Trophoblast cell (in vitro differentiated cells and primary cell): ENCODE measurements at regions not wholly inside any gene's neighbourhood (a gene's known extent, or its start where the extent isn't known, plus 50 kb on each side); places are given as distances from the start of the nearest gene placed in this dataset.

Source experiments
- DNase-seq, 2 donors: peaks; one replicate each; pipeline ENCODE4 v3.0.0-alpha.2; 2016
- H2AFZ ChIP-seq: 2 replicates; pipeline ENCODE4 v1.6.1; 2013; ENCODE audit warnings: low read length, moderate library complexity, mild to moderate bottlenecking; ENCODE audit not compliant: insufficient read depth, poor library complexity
- H2AK5ac ChIP-seq: 2 replicates; pipeline ENCODE4 v1.6.1; 2013; ENCODE audit warnings: mild to moderate bottlenecking, low read length
- H2BK120ac ChIP-seq: 2 replicates; pipeline ENCODE4 v1.6.1; 2013; ENCODE audit warnings: low read length, mild to moderate bottlenecking, moderate library complexity; ENCODE audit not compliant: insufficient read depth, poor library complexity
- H2BK12ac ChIP-seq: 2 replicates; pipeline ENCODE4 v1.6.1; 2013; ENCODE audit warnings: mild to moderate bottlenecking, low read length, moderate library complexity
- H2BK5ac ChIP-seq: 2 replicates; pipeline ENCODE4 v1.6.1; 2013; ENCODE audit warnings: low read length, low read depth, moderate library complexity, mild to moderate bottlenecking; ENCODE audit not compliant: poor library complexity
- H3K14ac ChIP-seq: 2 replicates; pipeline ENCODE4 v1.6.1; 2013; ENCODE audit warnings: mild to moderate bottlenecking, low read length
- H3K18ac ChIP-seq: 2 replicates; pipeline ENCODE4 v1.6.1; 2013; ENCODE audit warnings: mild to moderate bottlenecking, low read length
- H3K23ac ChIP-seq: 2 replicates; pipeline ENCODE4 v1.6.1; 2013; ENCODE audit warnings: low read length
- H3K27ac ChIP-seq: 2 replicates; pipeline ENCODE4 v1.5.1; 2013; ENCODE audit warnings: low read depth, mild to moderate bottlenecking, inconsistent platforms, low read length, moderate library complexity
- H3K27me3 ChIP-seq: 2 replicates; pipeline ENCODE4 v1.6.1; 2013; ENCODE audit warnings: inconsistent platforms, mild to moderate bottlenecking, low read length, moderate library complexity; ENCODE audit not compliant: insufficient read depth
- H3K36me3 ChIP-seq, 2 experiments: 1 replicate in 1 of 2; 2 replicates in 1 of 2; pipeline ENCODE4 v1.6.1; 2013; ENCODE audit warnings: low read length in 2 of 2, mild to moderate bottlenecking in 2 of 2, moderate library complexity in 1 of 2; ENCODE audit not compliant: insufficient read depth in 2 of 2, control insufficient read depth in 1 of 2
- H3K4ac ChIP-seq: 2 replicates; pipeline ENCODE4 v1.6.1; 2013; ENCODE audit warnings: low read depth, mild to moderate bottlenecking, low read length, moderate library complexity
- H3K4me1 ChIP-seq, 2 experiments: 1 replicate in 1 of 2; 2 replicates in 1 of 2; pipeline ENCODE4 v1.6.1; 2013; ENCODE audit warnings: low read length in 2 of 2, mild to moderate bottlenecking in 2 of 2, moderate library complexity in 1 of 2; ENCODE audit not compliant: insufficient read depth in 2 of 2, control insufficient read depth in 1 of 2
- H3K4me2 ChIP-seq: 2 replicates; pipeline ENCODE4 v1.6.1; 2013; ENCODE audit warnings: inconsistent platforms, mild to moderate bottlenecking, low read length, moderate library complexity
- H3K4me3 ChIP-seq: 2 replicates; pipeline ENCODE4 v1.5.1; 2013; ENCODE audit warnings: mild to moderate bottlenecking, low read depth, low read length, inconsistent platforms
- H3K79me1 ChIP-seq: one replicate; pipeline ENCODE4 v1.6.1; 2013; ENCODE audit warnings: low read length
- H3K79me2 ChIP-seq: 2 replicates; pipeline ENCODE4 v1.6.1; 2013; ENCODE audit warnings: low read length, mild to moderate bottlenecking; ENCODE audit not compliant: control insufficient read depth, insufficient read depth, poor library complexity
- H3K9ac ChIP-seq: 2 replicates; pipeline ENCODE4 v1.6.1; 2013; ENCODE audit warnings: mild to moderate bottlenecking, low read length
- H3K9me3 ChIP-seq: 2 replicates; pipeline ENCODE4 v1.6.1; 2013; ENCODE audit warnings: low read depth, mild to moderate bottlenecking, control low read depth, inconsistent platforms, low read length; ENCODE audit not compliant: insufficient read depth
- H4K12ac ChIP-seq: 2 replicates; pipeline ENCODE4 v1.6.1; 2013; ENCODE audit warnings: low read depth, mild to moderate bottlenecking, low read length, moderate library complexity
- H4K8ac ChIP-seq: 2 replicates; pipeline ENCODE4 v1.6.1; 2013; ENCODE audit warnings: low read depth, mild to moderate bottlenecking, low read length, moderate library complexity
- H4K91ac ChIP-seq: one replicate; pipeline ENCODE4 v1.6.1; 2013; ENCODE audit warnings: low read depth, mild to moderate bottlenecking, low read length, moderate library complexity
- WGBS: extraction: QIAGEN DNeasy Blood & Tissue Kit; methylation state at CpG from one replicate; pipeline ENCODE4 v1.1.7; 2013; ENCODE audit warnings: missing lambda C conversion rate; ENCODE audit not compliant: insufficient read length, insufficient coverage; ENCODE audit errors: extremely low coverage; 5-methylcytosine and 5-hydroxymethylcytosine counted together

DNA sequence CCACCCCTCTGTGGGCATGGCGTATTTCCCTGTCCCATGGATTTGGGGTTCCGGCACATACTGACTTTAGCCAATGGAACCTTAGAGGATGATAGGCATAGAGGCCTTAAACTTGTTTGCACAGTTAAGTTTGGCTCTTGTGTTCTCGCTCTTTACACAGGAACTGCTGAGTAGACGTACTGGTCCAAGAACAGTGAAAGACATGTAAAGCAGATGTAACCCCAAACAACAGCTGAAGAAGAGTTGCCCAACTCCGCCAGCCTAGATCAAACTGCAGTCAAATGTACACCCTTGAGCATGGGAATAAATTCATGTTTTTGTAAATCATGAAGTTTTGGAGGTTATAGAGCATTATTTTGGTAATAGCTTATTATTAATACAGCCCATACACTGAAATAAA, 260.0 kb upstream of the NREP start:
- Histone ChIP-seq H3K36me3 (no peaks in the 10 kb centered on the region), H3K79me1 (no peaks in the 10 kb centered on the region), H2BK120ac (no peak overlapping the region), H3K9me3 (no peaks in the 10 kb centered on the region), H2AFZ (no peak overlapping the region), H3K27me3 (no peaks in the 10 kb centered on the region), H3K14ac (no peak overlapping the region), H4K8ac (no peak overlapping the region), H3K9ac (no peak overlapping the region), H4K12ac (no peak overlapping the region), H2BK12ac (no peak overlapping the region), H3K79me2 (no peaks in the 10 kb centered on the region), H3K4ac (no peak overlapping the region), H4K91ac (no peak overlapping the region), H3K4me2 (no peak overlapping the region), H2BK5ac (no peak overlapping the region), H3K18ac (no peak overlapping the region), H3K4me3 (no peak overlapping the region), H3K27ac (no peak overlapping the region), H2AK5ac (no peak overlapping the region), H3K4me1 (no peaks in the 10 kb centered on the region), H3K23ac (no peak overlapping the region)
- no CpG with 5 or more reads among the region's 5 CpGs for WGBS
- no peak for DNase-seq

DNA sequence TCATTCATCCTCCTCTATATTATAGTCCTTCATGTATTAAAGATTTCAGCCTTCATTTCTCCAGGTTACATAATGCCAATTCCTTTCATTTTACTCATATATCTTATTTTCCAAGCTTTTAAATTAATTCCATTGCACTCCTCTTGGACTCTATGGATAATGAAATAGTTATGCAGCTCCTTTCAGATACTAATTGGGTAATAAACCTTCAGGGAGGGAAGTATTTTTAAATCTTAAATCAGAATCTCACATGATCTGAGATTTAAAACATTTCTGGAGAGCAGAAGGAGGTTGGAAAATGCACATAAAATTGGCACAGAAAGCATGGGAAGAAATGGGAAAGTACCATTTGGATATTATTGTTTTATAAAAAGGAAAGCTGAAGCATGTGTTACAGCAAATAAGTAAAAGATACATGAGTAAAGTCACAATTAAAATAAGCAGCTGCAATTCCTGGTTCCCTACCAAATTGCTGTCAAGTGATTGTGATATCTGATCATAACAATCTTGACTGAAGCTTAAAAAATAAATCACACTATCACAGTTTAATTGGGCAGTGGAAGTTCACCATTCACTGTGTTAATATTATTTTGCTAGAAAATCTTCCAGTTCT, 257.9 kb upstream of the NREP start:
- Histone ChIP-seq H3K9me3 (no peaks in the 10 kb centered on the region), H3K79me2 (no peaks in the 10 kb centered on the region), H4K12ac (no peak overlapping the region), H3K23ac (no peak overlapping the region), H3K4me2 (no peak overlapping the region), H3K27ac (no peak overlapping the region), H3K14ac (no peak overlapping the region), H2AK5ac (no peak overlapping the region), H4K91ac (no peak overlapping the region), H2BK5ac (no peak overlapping the region), H3K79me1 (no peaks in the 10 kb centered on the region), H3K36me3 (no peaks in the 10 kb centered on the region), H3K27me3 (no peaks in the 10 kb centered on the region), H2AFZ (no peak overlapping the region), H3K4me1 (no peaks in the 10 kb centered on the region), H2BK12ac (no peak overlapping the region), H2BK120ac (no peak overlapping the region), H3K4ac (no peak overlapping the region), H3K4me3 (no peak overlapping the region), H3K9ac (no peak overlapping the region), H4K8ac (no peak overlapping the region), H3K18ac (no peak overlapping the region)
- DNase-seq: no peak

DNA sequence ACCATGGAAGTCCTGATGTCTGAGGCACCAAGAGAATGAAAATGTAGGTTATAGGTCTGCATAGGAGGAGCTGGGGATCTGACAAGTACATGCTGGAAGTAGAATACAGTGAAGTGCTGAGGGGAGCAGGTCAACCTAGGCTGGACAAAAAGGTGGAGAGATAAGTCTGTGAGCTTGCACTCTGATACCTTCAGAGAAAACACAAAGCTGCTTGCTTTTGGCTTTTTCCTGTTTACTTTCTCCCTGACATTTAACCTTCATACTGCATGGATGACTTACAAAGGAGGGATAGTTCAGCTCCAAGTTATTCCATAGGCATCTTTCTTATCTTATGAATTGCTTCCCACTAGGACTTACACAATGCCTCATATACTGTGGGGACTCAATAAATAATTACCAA, 256.7 kb upstream of the NREP start:
- no peak overlapping the region for H3K4me3 ChIP-seq
- H3K4me1 ChIP-seq: no peaks in the 10 kb centered on the region
- H3K14ac ChIP-seq: no peak overlapping the region
- H4K8ac ChIP-seq: no peak overlapping the region
- no peaks in the 10 kb centered on the region for H3K36me3 ChIP-seq
- DNase-seq: no peak
- no peak overlapping the region for H3K23ac ChIP-seq
- no peak overlapping the region for H3K18ac ChIP-seq
- no peak overlapping the region for H3K4me2 ChIP-seq
- no peak overlapping the region for H2AFZ ChIP-seq
- H3K9ac ChIP-seq: no peak overlapping the region
- H2BK5ac ChIP-seq: no peak overlapping the region
- H4K91ac ChIP-seq: no peak overlapping the region
- no peaks in the 10 kb centered on the region for H3K9me3 ChIP-seq
- H2AK5ac ChIP-seq: no peak overlapping the region
- H2BK12ac ChIP-seq: no peak overlapping the region
- H3K79me1 ChIP-seq: no peaks in the 10 kb centered on the region
- no peak overlapping the region for H3K4ac ChIP-seq
- no peaks in the 10 kb centered on the region for H3K79me2 ChIP-seq
- H4K12ac ChIP-seq: no peak overlapping the region
- no peak overlapping the region for H3K27ac ChIP-seq
- H2BK120ac ChIP-seq: no peak overlapping the region
- no peaks in the 10 kb centered on the region for H3K27me3 ChIP-seq

DNA sequence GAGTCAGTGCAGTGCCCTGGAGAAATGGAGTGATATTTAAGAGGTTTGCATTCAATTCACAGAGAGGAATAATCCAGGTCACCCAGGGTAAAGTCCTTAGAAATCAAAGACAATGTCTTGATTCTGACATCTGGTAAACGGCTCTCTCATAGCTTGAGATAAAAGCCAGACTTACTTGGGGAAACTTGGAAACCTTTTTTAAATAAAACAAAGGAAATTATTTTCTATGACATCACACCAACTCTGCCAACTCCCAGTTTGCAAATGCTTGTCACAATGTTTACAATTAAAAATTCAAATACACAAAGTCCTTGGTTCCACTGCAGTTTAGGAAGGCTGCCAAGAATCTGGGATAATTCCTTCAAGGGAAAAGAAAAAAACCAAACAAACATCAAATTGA, 255.1 kb upstream of the NREP start:
- WGBS: no CpG with 5 or more reads among the region's 1 CpG
- Histone ChIP-seq H3K4ac (no peak overlapping the region), H4K91ac (no peak overlapping the region)

More for the DNA sequence above, 255.1 kb upstream of the NREP start:
- Histone ChIP-seq H2BK5ac (no peak overlapping the region), H2AK5ac (no peak overlapping the region), H3K27ac (no peak overlapping the region), H3K4me3 (no peak overlapping the region), H3K9ac (no peak overlapping the region), H3K4me2 (no peak overlapping the region), H3K23ac (no peak overlapping the region), H2AFZ (no peak overlapping the region), H2BK120ac (no peak overlapping the region), H3K79me2 (no peaks in the 10 kb centered on the region), H3K79me1 (no peaks in the 10 kb centered on the region), H3K4me1 (no peaks in the 10 kb centered on the region), H3K18ac (no peak overlapping the region), H4K12ac (no peak overlapping the region), H2BK12ac (no peak overlapping the region), H3K36me3 (no peaks in the 10 kb centered on the region), H3K14ac (no peak overlapping the region), H3K9me3 (no peaks in the 10 kb centered on the region), H4K8ac (no peak overlapping the region), H3K27me3 (no peaks in the 10 kb centered on the region)
- DNase-seq: no peak
